SK-N-SH treated with all-trans-retinoic acid at 6 μM for 48 hours (cell line): ENCODE measurements at regions not wholly inside any gene's neighbourhood (a gene's known extent, or its start where the extent isn't known, plus 50 kb on each side); places are given as distances from the start of the nearest gene placed in this dataset.

Experiments used
- ATAC-seq: fragments of 200-7000 bp; cut with Tn5 transposase; 3 replicates; pipeline ENCODE4 v1.9.1; 2020; ENCODE audit warnings: mild to moderate bottlenecking, moderate library complexity
- ARNTL ChIP-seq: fragments of 450-650 bp; formaldehyde crosslinking; IDR thresholded peaks from 2 replicates; pipeline ENCODE4 v1.5.0; 2020; ENCODE audit warnings: low read depth, mild to moderate bottlenecking, moderate library complexity, borderline replicate concordance
- BACH2 ChIP-seq: fragments of 250-450 bp; sonication (Bioruptor Pico); IDR thresholded peaks from 2 replicates; pipeline ENCODE4 v1.9.0; 2021; ENCODE audit warnings: mild to moderate bottlenecking, borderline replicate concordance
- CREB5 ChIP-seq: fragments of 250-450 bp; sonication (Bioruptor Pico); IDR thresholded peaks from 2 replicates; pipeline ENCODE4 v1.5.1; 2020; ENCODE audit warnings: low read depth, mild to moderate bottlenecking, moderate library complexity
- CSDC2 ChIP-seq: fragments of 250-450 bp; sonication (Bioruptor Pico); IDR thresholded peaks from 2 replicates; pipeline ENCODE4 v1.5.0; 2020; ENCODE audit warnings: mild to moderate bottlenecking, moderate library complexity
- ESRRG ChIP-seq: fragments of 250-450 bp; sonication (Bioruptor Pico); IDR thresholded peaks from 2 replicates; pipeline ENCODE4 v1.6.1; 2021; ENCODE audit warnings: mild to moderate bottlenecking
- GLIS3 ChIP-seq: fragments of 250-450 bp; sonication (Bioruptor Pico); IDR thresholded peaks from 2 replicates; pipeline ENCODE4 v1.5.0; 2020; ENCODE audit warnings: mild to moderate bottlenecking, moderate library complexity
- ISL1 ChIP-seq: fragments of 250-450 bp; sonication (Bioruptor Pico); IDR thresholded peaks from 2 replicates; pipeline ENCODE4 v2.1.2; 2022; ENCODE audit warnings: mild to moderate bottlenecking, moderate library complexity
- PPARA ChIP-seq: fragments of 250-450 bp; sonication (Bioruptor Pico); IDR thresholded peaks from 2 replicates; pipeline ENCODE4 v1.5.0; 2020; ENCODE audit warnings: mild to moderate bottlenecking, borderline replicate concordance
- RARB ChIP-seq: fragments of 250-450 bp; sonication (Bioruptor Pico); IDR thresholded peaks from 2 replicates; pipeline ENCODE4 v1.8.0; 2021; ENCODE audit warnings: mild to moderate bottlenecking, moderate library complexity
- SNAI2 ChIP-seq: fragments of 250-450 bp; sonication (Bioruptor Pico); IDR thresholded peaks from 2 replicates; pipeline ENCODE4 v1.5.0; 2020; ENCODE audit warnings: mild to moderate bottlenecking, moderate library complexity
- TCF4 ChIP-seq: fragments of 250-450 bp; sonication (Bioruptor Pico); IDR thresholded peaks from 2 replicates; pipeline ENCODE4 v1.8.0; 2021; ENCODE audit warnings: mild to moderate bottlenecking, moderate library complexity, borderline replicate concordance
- TOX ChIP-seq: fragments of 250-450 bp; sonication (Bioruptor Pico); IDR thresholded peaks from 2 replicates; pipeline ENCODE4 v1.8.0; 2021; ENCODE audit warnings: mild to moderate bottlenecking, moderate library complexity, borderline replicate concordance
- TSHZ2 ChIP-seq: fragments of 250-450 bp; sonication (Bioruptor Pico); IDR thresholded peaks from 2 replicates; pipeline ENCODE4 v1.5.0; 2020; ENCODE audit warnings: mild to moderate bottlenecking, moderate library complexity
- ZC3H10 ChIP-seq: fragments of 250-450 bp; sonication (Bioruptor Pico); IDR thresholded peaks from 2 replicates; pipeline ENCODE4 v1.5.1; 2021; ENCODE audit warnings: mild to moderate bottlenecking, moderate library complexity
- ZFP3 ChIP-seq: fragments of 250-450 bp; sonication (Bioruptor Pico); IDR thresholded peaks from 2 replicates; pipeline ENCODE4 v1.5.0; 2020; ENCODE audit warnings: mild to moderate bottlenecking, moderate library complexity
- ZNF565 ChIP-seq: fragments of 450-650 bp; formaldehyde crosslinking; conservative IDR thresholded peaks from 2 replicates; pipeline ENCODE4 v1.5.0; 2020; ENCODE audit warnings: low read depth, mild to moderate bottlenecking, moderate library complexity
- ZNF70 ChIP-seq: fragments of 450-650 bp; formaldehyde crosslinking; IDR thresholded peaks from 2 replicates; pipeline ENCODE4 v1.5.0; 2020; ENCODE audit warnings: mild to moderate bottlenecking, moderate library complexity
- ZNF8 ChIP-seq: fragments of 450-650 bp; formaldehyde crosslinking; IDR thresholded peaks from 2 replicates; pipeline ENCODE4 v1.5.0; 2020; ENCODE audit warnings: mild to moderate bottlenecking, moderate library complexity
- TF ChIP-seq, protein P1 (sequence below): fragments of 250-450 bp; sonication (Bioruptor Pico); IDR thresholded peaks from 2 replicates; pipeline ENCODE4 v1.5.1; 2021; ENCODE audit warnings: mild to moderate bottlenecking, moderate library complexity
- TF ChIP-seq, protein P2 (sequence below): fragments of 250-450 bp; sonication (Bioruptor Pico); IDR thresholded peaks from 2 replicates; pipeline ENCODE4 v1.8.0; 2020; ENCODE audit warnings: mild to moderate bottlenecking, moderate library complexity, borderline replicate concordance

- ATAC-seq = no peak
- TF ChIP-seq ISL1 (CRISPR knock-in tag) (no peak), TCF4 (CRISPR knock-in tag) (no peak), ZC3H10 (CRISPR knock-in tag) (no peak), BACH2 (CRISPR knock-in tag) (no peak), ZNF565 (CRISPR knock-in tag) (no peak), TOX (no peak), TSHZ2 (CRISPR knock-in tag) (no peak), RARB (CRISPR knock-in tag) (no peak), SNAI2 (CRISPR knock-in tag) (no peak), CREB5 (no peak), ZNF70 (CRISPR knock-in tag) (no peak), GLIS3 (CRISPR knock-in tag) (no peak), PPARA (CRISPR knock-in tag) (no peak), ESRRG (CRISPR knock-in tag) (no peak), ZNF8 (CRISPR knock-in tag) (no peak), ZFP3 (no peak), ARNTL (CRISPR knock-in tag) (no peak), CSDC2 (no peak)
- TF ChIP-seq, protein P1, sequence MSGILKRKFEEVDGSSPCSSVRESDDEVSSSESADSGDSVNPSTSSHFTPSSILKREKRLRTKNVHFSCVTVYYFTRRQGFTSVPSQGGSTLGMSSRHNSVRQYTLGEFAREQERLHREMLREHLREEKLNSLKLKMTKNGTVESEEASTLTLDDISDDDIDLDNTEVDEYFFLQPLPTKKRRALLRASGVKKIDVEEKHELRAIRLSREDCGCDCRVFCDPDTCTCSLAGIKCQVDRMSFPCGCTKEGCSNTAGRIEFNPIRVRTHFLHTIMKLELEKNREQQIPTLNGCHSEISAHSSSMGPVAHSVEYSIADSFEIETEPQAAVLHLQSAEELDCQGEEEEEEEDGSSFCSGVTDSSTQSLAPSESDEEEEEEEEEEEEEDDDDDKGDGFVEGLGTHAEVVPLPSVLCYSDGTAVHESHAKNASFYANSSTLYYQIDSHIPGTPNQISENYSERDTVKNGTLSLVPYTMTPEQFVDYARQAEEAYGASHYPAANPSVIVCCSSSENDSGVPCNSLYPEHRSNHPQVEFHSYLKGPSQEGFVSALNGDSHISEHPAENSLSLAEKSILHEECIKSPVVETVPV (CRISPR knock-in tag) = no peak
- TF ChIP-seq, protein P2, sequence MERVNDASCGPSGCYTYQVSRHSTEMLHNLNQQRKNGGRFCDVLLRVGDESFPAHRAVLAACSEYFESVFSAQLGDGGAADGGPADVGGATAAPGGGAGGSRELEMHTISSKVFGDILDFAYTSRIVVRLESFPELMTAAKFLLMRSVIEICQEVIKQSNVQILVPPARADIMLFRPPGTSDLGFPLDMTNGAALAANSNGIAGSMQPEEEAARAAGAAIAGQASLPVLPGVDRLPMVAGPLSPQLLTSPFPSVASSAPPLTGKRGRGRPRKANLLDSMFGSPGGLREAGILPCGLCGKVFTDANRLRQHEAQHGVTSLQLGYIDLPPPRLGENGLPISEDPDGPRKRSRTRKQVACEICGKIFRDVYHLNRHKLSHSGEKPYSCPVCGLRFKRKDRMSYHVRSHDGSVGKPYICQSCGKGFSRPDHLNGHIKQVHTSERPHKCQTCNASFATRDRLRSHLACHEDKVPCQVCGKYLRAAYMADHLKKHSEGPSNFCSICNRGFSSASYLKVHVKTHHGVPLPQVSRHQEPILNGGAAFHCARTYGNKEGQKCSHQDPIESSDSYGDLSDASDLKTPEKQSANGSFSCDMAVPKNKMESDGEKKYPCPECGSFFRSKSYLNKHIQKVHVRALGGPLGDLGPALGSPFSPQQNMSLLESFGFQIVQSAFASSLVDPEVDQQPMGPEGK (CRISPR knock-in tag) = no peak
These were observed 118.8 kb upstream of the EPB41L3 start for GRCh38 chr18:5662586-5663090.

DNA sequence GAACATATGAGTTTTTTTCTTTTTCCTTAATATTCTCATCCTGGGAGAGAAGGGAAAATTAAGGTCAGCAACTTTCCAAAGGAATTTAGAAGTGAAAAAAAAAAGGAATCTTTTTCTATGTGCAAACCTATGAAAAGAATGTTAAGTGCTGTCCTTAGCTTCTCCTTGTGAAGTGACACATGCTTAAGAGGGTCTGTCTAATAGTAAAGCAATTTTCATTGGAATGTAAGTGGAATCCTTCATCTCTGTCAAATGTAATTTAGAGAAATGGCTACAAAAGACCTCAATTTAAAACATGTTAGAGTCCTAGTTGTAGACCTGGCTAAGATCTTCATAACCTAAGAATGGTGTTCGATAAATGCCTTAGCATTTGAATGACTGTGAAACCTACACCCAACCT, 117.4 kb upstream of the EPB41L3 start:
- ATAC-seq = no peak
- no peak for TF ChIP-seq ESRRG (CRISPR knock-in tag)
- TF ChIP-seq TSHZ2 (CRISPR knock-in tag) = no peak
- TF ChIP-seq ARNTL (CRISPR knock-in tag) = no peak
- TF ChIP-seq ISL1 (CRISPR knock-in tag) = peak; percentile 30; the same call in 1 of the 2 replicates
- no peak for TF ChIP-seq PPARA (CRISPR knock-in tag)

- no peak for ATAC-seq
- TF ChIP-seq PPARA (CRISPR knock-in tag) (no peak), ESRRG (CRISPR knock-in tag) (no peak), GLIS3 (CRISPR knock-in tag) (no peak), TCF4 (CRISPR knock-in tag) (no peak), RARB (CRISPR knock-in tag) (no peak), ZNF565 (CRISPR knock-in tag) (no peak), CSDC2 (no peak), ZNF70 (CRISPR knock-in tag) (no peak), TSHZ2 (CRISPR knock-in tag) (no peak), ZC3H10 (CRISPR knock-in tag) (no peak), TOX (no peak)
These were observed 110.0 kb upstream of the EPB41L3 start for GRCh38 chr18:5653802-5654201.
